ENCODE measurements at regions not wholly inside any gene's neighbourhood (a gene's known extent, or its start where the extent isn't known, plus 50 kb on each side); places are given as distances from the start of the nearest gene placed in this dataset.
A peak's percentile ranks its signal among the peaks of the same experiment; 100 is the strongest.

- no peak overlapping the region for H3K4me3 ChIP-seq (ENCODE audit: low read depth, poor library complexity, severe bottlenecking)
- DNase-seq (ENCODE audit: low spot score in 2 of 2): no peak
- intact Hi-C loops (cut with DNase I; ENCODE audit: low total_unique reads): no loop called here
- 46 to 50% methylated on average over 2 of the region's 2 CpGs for WGBS, 2 donors
- TF ChIP-seq CTCF (IDR thresholded peaks at IDR 0.05): no peak
- TF ChIP-seq POLR2A (IDR thresholded peaks at IDR 0.05): no peak
These were observed 68.7 kb downstream of the DHRS2 start for GRCh38 chr14:23704890-23705289.

- DNase-seq (ENCODE audit: low spot score in 2 of 2): no peak
- TF ChIP-seq POLR2A (IDR thresholded peaks at IDR 0.05) (no peak), CTCF (IDR thresholded peaks at IDR 0.05) (no peak)
- no peak overlapping the region for H3K4me3 ChIP-seq (ENCODE audit: low read depth, poor library complexity, severe bottlenecking)
- intact Hi-C loops (cut with DNase I; ENCODE audit: low total_unique reads): no loop called here
- WGBS, 2 donors: 82% methylated on average over 5 of the region's 5 CpGs
These were observed 71.3 kb downstream of the DHRS2 start for GRCh38 chr14:23707415-23707814.

- no peak overlapping the region for H3K4me3 ChIP-seq (ENCODE audit: low read depth, poor library complexity, severe bottlenecking)
- DNase-seq (ENCODE audit: low spot score in 2 of 2): no peak
- intact Hi-C loops (cut with DNase I; ENCODE audit: low total_unique reads): no loop called here
- TF ChIP-seq POLR2A (IDR thresholded peaks at IDR 0.05): no peak
- TF ChIP-seq CTCF (IDR thresholded peaks at IDR 0.05): no peak
- WGBS, 2 donors: 87 to 94% methylated on average over 4 of the region's 4 CpGs
These were observed 72.2 kb downstream of the DHRS2 start for GRCh38 chr14:23708343-23708742.

- WGBS, 2 donors: 58 to 72% methylated on average over 2 of the region's 2 CpGs
- no peak for DNase-seq (ENCODE audit: low spot score in 2 of 2)
- TF ChIP-seq POLR2A (IDR thresholded peaks at IDR 0.05) (no peak), CTCF (IDR thresholded peaks at IDR 0.05) (no peak)
- no peak overlapping the region for H3K4me3 ChIP-seq (ENCODE audit: low read depth, poor library complexity, severe bottlenecking)
- intact Hi-C loops (cut with DNase I; ENCODE audit: low total_unique reads): no loop called here
These were observed 73.8 kb downstream of the DHRS2 start for GRCh38 chr14:23709923-23710322.

GRCh38 chr14:23712287-23712686 is 76.1 kb downstream of the DHRS2 start:
- TF ChIP-seq POLR2A (IDR thresholded peaks at IDR 0.05) (no peak), CTCF (IDR thresholded peaks at IDR 0.05) (no peak)
- no peak overlapping the region for H3K4me3 ChIP-seq (ENCODE audit: low read depth, poor library complexity, severe bottlenecking)
- intact Hi-C loops (cut with DNase I; ENCODE audit: low total_unique reads): no loop called here
- 87 to 88% methylated on average over 2 of the region's 2 CpGs for WGBS, 2 donors
- DNase-seq (ENCODE audit: low spot score in 2 of 2): no peak

- peak in 1 of 2 donors; percentile 64 for DNase-seq (ENCODE audit: low spot score in 2 of 2)
- WGBS, 2 donors: 75 to 85% methylated on average over 10 of the region's 10 CpGs
- intact Hi-C loops (cut with DNase I; ENCODE audit: low total_unique reads): no loop called here
- TF ChIP-seq POLR2A (IDR thresholded peaks at IDR 0.05) (no peak), CTCF (IDR thresholded peaks at IDR 0.05) (no peak)
- no peak overlapping the region for H3K4me3 ChIP-seq (ENCODE audit: low read depth, poor library complexity, severe bottlenecking)
These were observed 83.2 kb downstream of the DHRS2 start for GRCh38 chr14:23719225-23719985.
